Coronary artery (tissue), 2 donors: ENCODE measurements at regions not wholly inside any gene's neighbourhood (a gene's known extent, or its start where the extent isn't known, plus 50 kb on each side); places are given as distances from the start of the nearest gene placed in this dataset.
"Not testable (repeated sequence)": the region's sequence is repeated elsewhere in the genome, so short reads cannot be mapped to it uniquely, and the experiment has no call there.

ENCODE experiments used
- DNase-seq: peaks from one replicate; pipeline ENCODE4 v3.0.0-alpha.2; 2017; ENCODE audit warnings: low spot score
- H3K27ac ChIP-seq, 2 donors: fragments of 200-600 bp; sonication (generic); one replicate each; pipeline ENCODE4 v1.5.1; 2016 to 2019
- H3K4me3 ChIP-seq: fragments of 200-600 bp; sonication (generic); 2 replicates; pipeline ENCODE4 v1.5.1; 2016; ENCODE audit warnings: mild to moderate bottlenecking, moderate library complexity

- DNase-seq, H3K4me3 ChIP-seq, H3K27ac ChIP-seq: not testable (repeated sequence)
Measured at GRCh38 chr7:76971201-76971600, 61.0 kb downstream of the SPDYE17 start.

- not testable (repeated sequence) for H3K4me3 ChIP-seq, DNase-seq, H3K27ac ChIP-seq
Measured at GRCh38 chr7:76969892-76970291, 62.3 kb downstream of the SPDYE17 start.

DNA sequence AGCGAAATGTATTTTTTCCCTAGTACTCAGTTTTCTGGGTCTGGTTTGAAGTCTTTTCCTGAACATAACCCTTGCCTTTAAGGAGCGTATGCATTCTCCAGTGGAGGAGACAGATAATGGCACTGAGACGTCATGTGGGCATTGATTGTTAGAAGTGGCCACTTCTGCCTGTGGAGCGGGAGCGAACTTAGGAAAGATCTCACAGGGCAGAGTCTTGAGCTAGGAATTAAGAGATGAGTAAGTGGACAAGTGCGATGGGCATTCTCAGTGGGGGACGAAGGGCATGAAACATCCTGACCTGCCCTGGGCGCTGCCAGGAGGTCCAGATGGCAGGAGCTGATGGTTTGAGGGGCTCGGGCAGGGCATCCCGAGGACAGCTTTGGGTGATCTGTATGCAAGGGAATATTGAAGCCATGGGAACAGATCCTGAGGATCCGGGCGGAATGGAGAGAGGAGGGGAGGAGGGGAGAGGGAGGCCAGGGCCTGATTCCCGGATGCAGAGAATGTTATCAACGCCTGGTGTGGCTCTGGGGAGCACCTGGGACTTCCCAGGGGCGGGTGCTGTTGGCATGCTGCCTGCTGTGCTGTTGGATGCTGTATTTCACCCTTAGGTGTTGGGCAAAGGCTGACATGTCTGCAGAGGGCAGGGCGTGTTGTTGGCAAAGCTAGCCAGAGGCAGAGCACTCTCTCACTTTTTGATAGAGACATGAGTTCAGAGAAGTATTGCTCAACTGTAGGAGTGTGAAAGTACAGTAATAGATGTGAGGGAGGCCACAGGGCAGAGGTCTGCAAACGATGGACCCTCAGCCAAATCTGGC, 66.2 kb downstream of the SPDYE17 start:
- DNase-seq, H3K27ac ChIP-seq, H3K4me3 ChIP-seq: not testable (repeated sequence)

- not testable (repeated sequence) for H3K27ac ChIP-seq, H3K4me3 ChIP-seq
Measured at GRCh38 chr7:76964050-76964449, 68.1 kb downstream of the SPDYE17 start.

GRCh38 chr7:76963061-76963460, 69.1 kb downstream of the SPDYE17 start:
- H3K4me3 ChIP-seq, DNase-seq, H3K27ac ChIP-seq: not testable (repeated sequence)

More at GRCh38 chr7:76964050-76964449, 68.1 kb downstream of the SPDYE17 start:
- DNase-seq: not testable (repeated sequence)

DNA sequence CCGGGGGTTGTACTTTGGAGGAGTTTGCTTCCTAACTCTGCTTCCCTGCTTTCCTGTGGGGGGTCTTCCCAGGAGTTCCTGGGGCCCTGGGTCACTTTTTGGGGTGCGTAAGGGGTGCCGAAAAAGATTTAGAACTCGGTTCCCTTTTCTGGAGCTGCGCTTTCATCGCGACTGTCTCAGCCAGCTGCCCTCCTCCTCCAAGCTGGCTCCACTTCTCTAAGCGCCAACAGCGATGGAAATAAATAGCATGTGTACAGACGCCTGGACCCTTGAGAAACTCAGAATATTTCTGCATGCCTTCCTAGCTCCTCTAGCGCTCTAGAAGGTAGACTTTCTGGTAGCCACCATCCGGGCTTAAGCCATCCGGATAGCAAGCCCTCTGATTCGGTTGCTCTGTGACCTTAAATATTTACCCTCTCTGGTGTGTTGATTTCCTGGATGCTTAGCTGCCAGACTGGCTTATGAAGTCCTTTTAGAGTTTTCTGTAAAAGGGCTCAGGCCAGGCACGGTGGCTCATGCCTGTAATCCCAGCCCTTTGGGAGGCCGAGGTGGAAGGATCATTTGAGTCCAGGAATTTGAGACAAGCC, 71.7 kb downstream of the SPDYE17 start:
- not testable (repeated sequence) for DNase-seq, H3K4me3 ChIP-seq, H3K27ac ChIP-seq

DNA sequence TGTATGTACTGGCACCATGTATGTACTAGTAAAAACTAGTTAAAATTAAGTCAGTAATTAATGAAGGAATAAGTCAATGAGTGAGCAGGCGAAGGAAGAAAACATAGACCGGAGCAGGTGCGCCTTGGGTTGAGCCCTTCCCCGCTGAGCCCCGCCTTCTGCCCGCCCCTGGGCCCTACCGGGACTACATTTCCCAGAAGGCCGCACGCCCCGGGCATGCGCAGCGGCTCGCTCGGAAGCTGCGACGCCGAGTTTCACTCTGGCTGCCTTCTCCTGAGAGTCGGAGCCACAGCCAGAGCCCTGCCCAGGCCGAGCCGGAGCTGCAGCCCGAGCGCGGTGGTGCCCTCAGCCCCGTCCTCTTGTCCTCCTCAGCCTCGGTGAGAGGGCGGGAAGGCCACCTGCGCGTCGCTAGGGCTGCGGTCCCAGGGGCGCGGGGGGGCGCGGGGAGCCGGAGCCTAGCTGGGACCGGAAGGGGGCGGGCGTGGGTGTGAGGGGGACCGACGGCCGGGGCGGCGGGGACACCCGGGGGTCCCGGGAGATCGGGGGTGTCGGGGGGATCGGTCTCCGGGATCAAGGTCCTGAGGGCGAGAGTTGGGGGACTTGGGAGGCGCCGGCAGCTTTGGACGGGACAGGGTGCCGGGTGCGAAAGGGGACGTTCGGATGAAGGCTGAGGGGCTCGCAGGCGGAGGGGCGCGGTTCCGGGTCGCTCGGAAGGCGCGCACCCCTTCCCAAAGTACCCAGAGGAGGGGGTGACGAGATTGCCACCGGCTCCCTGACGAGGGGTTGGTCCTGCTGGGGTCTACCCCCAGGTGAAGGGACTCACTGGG, 72.4 kb downstream of the SPDYE17 start:
- not testable (repeated sequence) for H3K4me3 ChIP-seq, H3K27ac ChIP-seq, DNase-seq

DNA sequence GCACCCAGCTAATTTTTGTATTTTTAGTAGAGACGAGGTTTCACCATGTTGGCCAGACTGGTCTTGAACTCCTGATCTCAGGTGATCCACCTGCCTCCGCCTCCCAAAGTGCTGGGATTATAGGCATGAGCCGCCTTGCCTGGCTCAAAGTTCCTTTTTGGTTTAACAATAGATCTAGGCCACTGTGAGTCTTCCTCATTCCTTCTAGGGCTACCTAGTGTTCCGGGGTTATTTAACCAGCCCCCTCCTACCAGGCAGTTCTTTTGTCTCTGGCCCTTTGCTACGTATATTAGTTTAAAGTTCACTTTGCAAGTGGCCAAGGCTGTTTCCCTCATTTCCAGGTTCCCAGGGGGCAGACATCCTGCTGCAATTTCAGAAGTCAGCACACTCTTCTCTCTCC, 75.6 kb downstream of the SPDYE17 start:
- not testable (repeated sequence) for DNase-seq, H3K4me3 ChIP-seq, H3K27ac ChIP-seq

- H3K4me3 ChIP-seq, H3K27ac ChIP-seq, DNase-seq: not testable (repeated sequence)
Measured at GRCh38 chr7:76955124-76955523, 77.0 kb downstream of the SPDYE17 start.

DNA sequence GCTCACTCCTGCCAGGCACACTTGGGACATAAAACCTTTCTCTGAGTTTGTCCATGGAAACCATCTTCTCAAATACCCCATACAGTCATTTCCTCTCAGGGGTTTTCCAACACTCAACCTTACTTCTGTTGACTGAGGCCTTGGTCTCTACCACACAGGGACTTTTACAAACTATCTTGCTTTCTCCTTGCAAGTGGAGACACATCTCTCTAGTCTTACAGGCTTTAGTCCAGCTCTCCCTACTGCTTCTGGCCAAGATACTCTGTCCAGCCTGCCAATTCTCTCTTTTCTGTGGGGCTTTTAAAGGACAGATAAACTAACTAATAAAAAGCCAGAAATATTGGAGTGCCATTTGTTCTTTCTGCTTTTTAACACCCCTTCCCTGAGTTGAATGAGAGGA, 87.6 kb downstream of the SPDYE17 start:
- DNase-seq, H3K4me3 ChIP-seq, H3K27ac ChIP-seq: not testable (repeated sequence)

- not testable (repeated sequence) for H3K27ac ChIP-seq, H3K4me3 ChIP-seq, DNase-seq
Measured at GRCh38 chr7:76941809-76942765, 90.1 kb downstream of the SPDYE17 start.

GRCh38 chr7:76937781-76938180, 94.4 kb downstream of the SPDYE17 start:
- H3K4me3 ChIP-seq, H3K27ac ChIP-seq, DNase-seq: not testable (repeated sequence)

DNA sequence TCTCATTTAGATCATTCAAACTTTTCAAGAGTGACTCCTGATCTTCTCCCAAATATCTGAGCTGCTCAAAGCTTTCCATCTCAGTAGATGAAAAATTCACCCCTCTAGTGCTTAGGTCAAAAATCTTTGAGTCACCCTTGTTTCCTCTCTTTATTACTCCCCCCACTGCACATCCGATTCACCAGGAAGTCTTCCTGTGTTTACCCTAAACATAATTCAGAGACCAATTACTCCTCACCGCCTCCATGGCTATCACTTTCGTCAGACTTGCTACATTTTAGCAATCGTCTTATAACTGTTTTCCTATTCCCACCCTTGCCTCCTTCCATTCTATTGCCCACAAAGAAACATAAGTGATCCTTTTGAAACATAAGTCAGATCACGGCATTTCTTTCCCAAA, 94.8 kb downstream of the SPDYE17 start:
- not testable (repeated sequence) for DNase-seq, H3K4me3 ChIP-seq, H3K27ac ChIP-seq

DNA sequence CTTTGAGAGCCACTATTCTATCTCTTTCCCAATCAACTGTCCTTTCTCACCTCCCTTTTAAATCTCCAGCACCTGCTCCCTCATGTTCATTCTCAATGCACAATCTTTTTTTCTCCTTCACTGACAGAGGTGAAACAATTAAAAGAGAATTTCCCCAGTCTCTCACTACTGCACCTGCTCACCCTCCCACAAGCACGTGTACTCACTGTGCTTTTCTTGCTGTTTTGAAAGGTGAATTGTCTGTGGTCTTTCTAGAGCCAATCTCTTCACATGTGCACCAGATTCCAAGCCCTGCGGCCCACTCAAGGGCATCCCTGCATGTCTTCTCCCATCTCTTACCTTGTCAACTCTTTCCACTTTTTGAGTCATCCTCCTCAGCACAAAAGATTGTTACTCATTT, 95.8 kb downstream of the SPDYE17 start:
- H3K4me3 ChIP-seq, H3K27ac ChIP-seq, DNase-seq: not testable (repeated sequence)

DNA sequence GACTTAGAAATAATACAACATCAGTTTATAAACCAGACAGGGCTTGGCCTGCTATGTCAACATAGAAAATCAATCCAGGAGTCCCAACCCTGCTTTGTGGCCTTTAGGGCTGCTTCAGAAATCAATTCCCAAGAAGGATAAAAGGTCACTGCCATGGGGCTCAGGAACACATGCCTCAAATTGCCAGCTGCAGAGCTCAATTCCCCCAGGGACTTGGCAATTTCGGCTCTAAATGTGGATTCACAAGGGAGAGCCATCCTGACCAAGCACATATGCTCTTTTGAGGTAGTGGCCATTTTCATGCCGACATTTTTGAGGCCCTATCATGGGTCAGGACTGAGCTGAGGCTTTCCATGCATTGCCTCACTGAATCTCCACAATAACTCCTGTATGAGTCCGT, 97.5 kb downstream of the SPDYE17 start:
- DNase-seq, H3K4me3 ChIP-seq, H3K27ac ChIP-seq: not testable (repeated sequence)

DNA sequence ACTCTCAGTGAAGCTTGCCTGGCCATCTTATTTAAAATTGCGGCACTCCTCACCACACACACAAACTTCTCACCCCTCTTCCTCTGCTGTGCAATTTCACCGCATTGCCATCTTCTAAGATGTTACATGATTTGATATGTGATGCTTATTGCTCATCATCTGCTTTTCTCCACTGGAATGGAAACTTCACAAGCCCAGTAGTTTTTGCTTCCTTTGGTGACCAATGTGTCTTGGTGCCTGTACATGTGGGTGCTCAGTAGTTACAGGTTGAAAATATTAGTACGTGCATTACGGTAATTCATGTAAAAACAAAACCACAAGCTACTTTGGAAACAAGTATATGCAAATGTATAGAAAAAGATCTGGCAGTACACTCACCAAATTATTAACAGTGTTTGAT, 99.2 kb downstream of the SPDYE17 start:
- H3K4me3 ChIP-seq, H3K27ac ChIP-seq, DNase-seq: not testable (repeated sequence)

DNA sequence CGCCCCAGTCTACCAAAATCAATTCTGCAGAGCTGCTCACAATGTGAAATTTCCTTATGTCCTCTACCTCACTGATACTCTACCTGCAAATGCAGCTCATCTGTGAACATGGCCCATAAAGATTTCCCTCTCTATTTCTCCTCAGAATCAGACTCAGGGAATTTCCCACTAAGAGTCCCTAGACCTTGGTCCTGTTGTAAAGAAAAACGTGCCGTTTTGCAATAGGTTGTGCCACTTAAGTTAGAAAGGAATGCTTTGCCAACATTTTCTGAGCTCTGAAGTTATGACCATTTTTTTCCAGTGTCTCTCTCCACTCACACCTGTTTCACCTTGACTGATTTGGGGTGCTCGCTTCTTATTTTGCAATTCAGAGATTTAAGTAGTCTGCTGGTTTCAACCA, 100.7 kb downstream of the SPDYE17 start:
- not testable (repeated sequence) for DNase-seq, H3K27ac ChIP-seq, H3K4me3 ChIP-seq

DNA sequence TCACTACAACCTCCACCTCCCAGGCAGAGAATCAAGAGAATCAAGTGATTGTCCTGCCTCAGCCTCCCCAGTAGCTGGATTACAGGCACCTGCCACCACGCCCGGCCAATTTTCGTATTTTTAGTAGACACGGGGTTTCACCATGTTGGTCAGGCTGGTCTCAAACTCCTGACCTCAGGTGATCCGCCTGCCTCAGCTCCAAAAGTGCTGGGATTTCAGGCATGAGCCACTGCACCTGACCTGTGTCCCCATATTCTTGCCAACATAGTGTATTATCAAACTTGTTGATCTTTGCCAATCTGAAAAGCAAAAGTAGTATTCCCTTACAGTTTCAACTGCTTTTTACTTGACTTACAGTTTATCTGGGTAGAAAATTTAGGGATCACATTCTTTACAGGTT, 101.7 kb downstream of the SPDYE17 start:
- not testable (repeated sequence) for DNase-seq

More for the DNA sequence above, 101.7 kb downstream of the SPDYE17 start:
- H3K4me3 ChIP-seq, H3K27ac ChIP-seq: not testable (repeated sequence)
